Loucy (cell line): ENCODE measurements at regions not wholly inside any gene's neighbourhood (a gene's known extent, or its start where the extent isn't known, plus 50 kb on each side); places are given as distances from the start of the nearest gene placed in this dataset.

Experiments used
- EZH2phosphoT487 ChIP-seq: fragments of 200-600 bp; IDR thresholded peaks from 2 replicates; pipeline ENCODE4 v1.6.1; 2018; ENCODE audit warnings: antibody characterized with exemption, mild to moderate bottlenecking, moderate library complexity, borderline replicate concordance
- TF ChIP-seq, protein P1 (sequence below): fragments of 200-600 bp; sonication (generic); conservative IDR thresholded peaks from 2 replicates; pipeline ENCODE4 v1.5.1; 2014; ENCODE audit warnings: mild to moderate bottlenecking, antibody characterized with exemption, low read length

DNA sequence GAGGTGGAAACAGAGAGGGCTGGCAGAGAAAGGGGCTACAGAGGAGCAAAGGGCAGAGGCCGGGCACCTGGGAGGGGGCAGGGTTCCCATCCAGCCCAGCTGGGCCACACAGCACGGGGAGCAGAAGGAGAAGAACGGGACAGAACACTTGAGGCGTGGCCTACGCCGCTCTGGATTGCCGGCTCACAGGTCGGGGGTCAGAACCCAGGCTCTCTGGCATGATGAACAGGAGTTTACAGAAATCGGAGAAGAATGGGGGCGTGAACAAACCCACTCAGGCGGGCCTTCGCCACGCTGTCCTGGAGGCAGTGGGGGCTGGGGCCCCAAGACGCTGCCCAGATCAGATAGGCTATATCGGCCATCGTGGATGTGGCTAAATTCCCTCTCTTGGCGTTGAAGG is 362.2 kb upstream of the SHH start:
- TF ChIP-seq EZH2phosphoT487, result no peak
- TF ChIP-seq, protein P1, sequence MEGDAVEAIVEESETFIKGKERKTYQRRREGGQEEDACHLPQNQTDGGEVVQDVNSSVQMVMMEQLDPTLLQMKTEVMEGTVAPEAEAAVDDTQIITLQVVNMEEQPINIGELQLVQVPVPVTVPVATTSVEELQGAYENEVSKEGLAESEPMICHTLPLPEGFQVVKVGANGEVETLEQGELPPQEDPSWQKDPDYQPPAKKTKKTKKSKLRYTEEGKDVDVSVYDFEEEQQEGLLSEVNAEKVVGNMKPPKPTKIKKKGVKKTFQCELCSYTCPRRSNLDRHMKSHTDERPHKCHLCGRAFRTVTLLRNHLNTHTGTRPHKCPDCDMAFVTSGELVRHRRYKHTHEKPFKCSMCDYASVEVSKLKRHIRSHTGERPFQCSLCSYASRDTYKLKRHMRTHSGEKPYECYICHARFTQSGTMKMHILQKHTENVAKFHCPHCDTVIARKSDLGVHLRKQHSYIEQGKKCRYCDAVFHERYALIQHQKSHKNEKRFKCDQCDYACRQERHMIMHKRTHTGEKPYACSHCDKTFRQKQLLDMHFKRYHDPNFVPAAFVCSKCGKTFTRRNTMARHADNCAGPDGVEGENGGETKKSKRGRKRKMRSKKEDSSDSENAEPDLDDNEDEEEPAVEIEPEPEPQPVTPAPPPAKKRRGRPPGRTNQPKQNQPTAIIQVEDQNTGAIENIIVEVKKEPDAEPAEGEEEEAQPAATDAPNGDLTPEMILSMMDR, result no peak
